Neuronal stem cell (in vitro differentiated cells): ENCODE measurements at regions not wholly inside any gene's neighbourhood (a gene's known extent, or its start where the extent isn't known, plus 50 kb on each side); places are given as distances from the start of the nearest gene placed in this dataset.

Source experiments
- DNase-seq: peaks from one replicate; pipeline ENCODE4 v3.0.0-alpha.2; 2013; ENCODE audit warnings: low spot score
- H2AFZ ChIP-seq: one replicate; pipeline ENCODE4 v1.6.1; 2013; ENCODE audit warnings: mild to moderate bottlenecking, low read length, inconsistent platforms
- H2AK5ac ChIP-seq: 2 replicates; pipeline ENCODE4 v1.6.1; 2013; ENCODE audit warnings: low read depth, mild to moderate bottlenecking, inconsistent platforms, low read length, moderate library complexity, mixed read lengths
- H2BK120ac ChIP-seq: 2 replicates; pipeline ENCODE4 v1.6.1; 2013; ENCODE audit warnings: low read depth, mild to moderate bottlenecking, inconsistent platforms, low read length, moderate library complexity, mixed read lengths
- H2BK12ac ChIP-seq: one replicate; pipeline ENCODE4 v1.6.1; 2013; ENCODE audit warnings: low read length, inconsistent platforms
- H2BK15ac ChIP-seq: 2 replicates; pipeline ENCODE4 v1.6.1; 2013; ENCODE audit warnings: mild to moderate bottlenecking, low read length, inconsistent platforms, mixed read lengths
- H2BK5ac ChIP-seq: one replicate; pipeline ENCODE4 v1.6.1; 2013; ENCODE audit warnings: inconsistent platforms, mild to moderate bottlenecking, low read length, moderate library complexity
- H3K14ac ChIP-seq: one replicate; pipeline ENCODE4 v1.6.1; 2013; ENCODE audit warnings: low read length, inconsistent platforms
- H3K18ac ChIP-seq: 2 replicates; pipeline ENCODE4 v1.6.1; 2013; ENCODE audit warnings: low read length, inconsistent platforms
- H3K23ac ChIP-seq: 2 replicates; pipeline ENCODE4 v1.6.1; 2013; ENCODE audit warnings: low read depth, mild to moderate bottlenecking, mixed read lengths, low read length, inconsistent platforms; ENCODE audit not compliant: poor library complexity
- H3K27ac ChIP-seq: replicated peaks from 3 replicates; pipeline ENCODE4 v1.5.1; 2013; ENCODE audit warnings: low read length, inconsistent platforms
- H3K27me3 ChIP-seq, 3 experiments: 2 replicates each; pipeline ENCODE4 v1.6.1; 2013; ENCODE audit warnings: low read length in 3 of 3, mild to moderate bottlenecking in 2 of 3, inconsistent platforms in 1 of 3, low read depth in 1 of 3, mixed read lengths in 1 of 3, moderate library complexity in 1 of 3; ENCODE audit not compliant: control insufficient read depth in 3 of 3, insufficient read depth in 3 of 3
- H3K36me3 ChIP-seq, 2 donors: replicated peaks in 1 of 2; 2 replicates each; pipeline ENCODE4 v1.6.1; 2013; ENCODE audit warnings: low read length in 2 of 2; ENCODE audit not compliant: control insufficient read depth in 2 of 2, insufficient read depth in 2 of 2
- H3K4ac ChIP-seq: 2 replicates; pipeline ENCODE4 v1.6.1; 2013; ENCODE audit warnings: inconsistent platforms, mild to moderate bottlenecking, low read length, moderate library complexity
- H3K4me1 ChIP-seq, 2 donors: 1 replicate in 1 of 2; 2 replicates in 1 of 2; pipeline ENCODE4 v1.6.1; 2013; ENCODE audit warnings: low read length in 2 of 2, low read depth in 1 of 2; ENCODE audit not compliant: control insufficient read depth in 2 of 2, insufficient read depth in 1 of 2
- H3K4me2 ChIP-seq: one replicate; pipeline ENCODE4 v1.6.1; 2013; ENCODE audit warnings: mild to moderate bottlenecking, low read length, inconsistent platforms; ENCODE audit not compliant: insufficient read depth, poor library complexity, severe bottlenecking
- H3K4me3 ChIP-seq, 2 donors: 2 replicates each; pipeline ENCODE4 v1.5.1; 2013; ENCODE audit warnings: low read length in 2 of 2, mild to moderate bottlenecking in 2 of 2, inconsistent platforms in 1 of 2, moderate library complexity in 1 of 2
- H3K79me1 ChIP-seq: one replicate; pipeline ENCODE4 v1.6.1; 2013; ENCODE audit warnings: low read depth, mild to moderate bottlenecking, inconsistent platforms, low read length, moderate library complexity
- H3K9ac ChIP-seq: one replicate; pipeline ENCODE4 v1.6.1; 2013; ENCODE audit warnings: mild to moderate bottlenecking, low read depth, low read length, inconsistent platforms; ENCODE audit not compliant: poor library complexity
- H3K9me3 ChIP-seq, 2 donors: replicated peaks in 1 of 2; 2 replicates each; pipeline versions ENCODE3 to v1.6.1; 2013; ENCODE audit warnings: low read length in 2 of 2, mild to moderate bottlenecking in 2 of 2, inconsistent platforms in 1 of 2, low read depth in 1 of 2, mixed read lengths in 1 of 2, moderate library complexity in 1 of 2; ENCODE audit not compliant: control insufficient read depth in 2 of 2, insufficient read depth in 1 of 2
- H4K8ac ChIP-seq: one replicate; pipeline ENCODE4 v1.6.1; 2013; ENCODE audit warnings: low read depth, mild to moderate bottlenecking, inconsistent platforms, low read length, moderate library complexity
- H4K91ac ChIP-seq: one replicate; pipeline ENCODE4 v1.6.1; 2013; ENCODE audit warnings: low read length, low read depth, mild to moderate bottlenecking, inconsistent platforms; ENCODE audit not compliant: poor library complexity
- WGBS, 2 donors: extraction: QIAGEN DNeasy Blood & Tissue Kit; methylation state at CpG; one replicate each; pipeline ENCODE4 v1.1.7; 2013; ENCODE audit warnings: missing lambda C conversion rate in 2 of 2, mixed read lengths in 1 of 2; ENCODE audit not compliant: insufficient read length in 2 of 2, insufficient replicate concordance in 1 of 2; ENCODE audit errors: extremely low coverage in 2 of 2; 5-methylcytosine and 5-hydroxymethylcytosine counted together

- Histone ChIP-seq H3K18ac (no peak overlapping the region), H3K27me3 (no peaks in the 10 kb centered on the region), H3K9ac (no peak overlapping the region), H3K4me1 (no peaks in the 10 kb centered on the region), H2BK5ac (no peak overlapping the region), H3K23ac (no peak overlapping the region), H2AK5ac (no peak overlapping the region), H3K4me2 (no peak overlapping the region), H3K9me3 (no peaks in the 10 kb centered on the region), H2BK15ac (no peak overlapping the region), H3K4me3 (no peak overlapping the region), H2BK12ac (no peak overlapping the region), H4K91ac (no peak overlapping the region), H4K8ac (no peak overlapping the region), H3K79me1 (no peaks in the 10 kb centered on the region), H2BK120ac (no peak overlapping the region), H3K36me3 (no peaks in the 10 kb centered on the region), H3K27ac (no peak overlapping the region), H3K4ac (no peak overlapping the region), H3K14ac (no peak overlapping the region), H2AFZ (no peak overlapping the region)
- no peak for DNase-seq
- no CpG with 5 or more reads among the region's 4 CpGs for WGBS, 2 donors
Measured at GRCh38 chr3:189389346-189389745, 217.6 kb downstream of the TPRG1 start.

- H2BK120ac ChIP-seq: no peak overlapping the region
- no peaks in the 10 kb centered on the region for H3K79me1 ChIP-seq
- no peak overlapping the region for H3K18ac ChIP-seq
- H3K9me3 ChIP-seq: no peaks in the 10 kb centered on the region
- H3K9ac ChIP-seq: no peak overlapping the region
- WGBS, 2 donors: no CpG with 5 or more reads among the region's 5 CpGs
- H3K23ac ChIP-seq: no peak overlapping the region
- H3K27me3 ChIP-seq: no peaks in the 10 kb centered on the region
- H2BK12ac ChIP-seq: no peak overlapping the region
- no peak overlapping the region for H3K4me3 ChIP-seq
- no peak overlapping the region for H3K14ac ChIP-seq
- no peak overlapping the region for H3K4ac ChIP-seq
- H3K27ac ChIP-seq: no peak overlapping the region
- no peak overlapping the region for H2AK5ac ChIP-seq
- no peaks in the 10 kb centered on the region for H3K36me3 ChIP-seq
- DNase-seq: no peak
- H2AFZ ChIP-seq: no peak overlapping the region
- no peak overlapping the region for H4K91ac ChIP-seq
- H2BK5ac ChIP-seq: no peak overlapping the region
- H3K4me1 ChIP-seq: no peaks in the 10 kb centered on the region
- no peak overlapping the region for H2BK15ac ChIP-seq
- no peak overlapping the region for H4K8ac ChIP-seq
- H3K4me2 ChIP-seq: no peak overlapping the region
Measured at GRCh38 chr3:189393598-189393997, 221.8 kb downstream of the TPRG1 start.

GRCh38 chr3:189394599-189395121, 222.9 kb downstream of the TPRG1 start:
- no peak for DNase-seq
- no peak overlapping the region for H3K9ac ChIP-seq
- no peak overlapping the region for H2BK15ac ChIP-seq
- no peak overlapping the region for H4K91ac ChIP-seq
- no peaks in the 10 kb centered on the region for H3K4me1 ChIP-seq
- H2AK5ac ChIP-seq: no peak overlapping the region
- H4K8ac ChIP-seq: no peak overlapping the region
- no peak overlapping the region for H3K18ac ChIP-seq
- WGBS, 2 donors: no CpG with 5 or more reads among the region's 7 CpGs
- H3K4me3 ChIP-seq: no peak overlapping the region
- no peak overlapping the region for H2BK120ac ChIP-seq
- H2AFZ ChIP-seq: no peak overlapping the region
- H3K27me3 ChIP-seq: no peaks in the 10 kb centered on the region
- H3K23ac ChIP-seq: no peak overlapping the region
- no peaks in the 10 kb centered on the region for H3K36me3 ChIP-seq
- H3K27ac ChIP-seq: no peak overlapping the region
- no peak overlapping the region for H2BK12ac ChIP-seq
- no peaks in the 10 kb centered on the region for H3K79me1 ChIP-seq
- no peak overlapping the region for H3K4me2 ChIP-seq
- no peaks in the 10 kb centered on the region for H3K9me3 ChIP-seq
- H3K14ac ChIP-seq: no peak overlapping the region
- no peak overlapping the region for H2BK5ac ChIP-seq
- no peak overlapping the region for H3K4ac ChIP-seq

- no peak overlapping the region for H2BK5ac ChIP-seq
- H2AK5ac ChIP-seq: no peak overlapping the region
- no peak overlapping the region for H3K23ac ChIP-seq
- H4K91ac ChIP-seq: no peak overlapping the region
- H3K4me1 ChIP-seq: no peaks in the 10 kb centered on the region
- no peak overlapping the region for H3K4ac ChIP-seq
- H2BK120ac ChIP-seq: no peak overlapping the region
- no peaks in the 10 kb centered on the region for H3K9me3 ChIP-seq
- no peak overlapping the region for H4K8ac ChIP-seq
- H2AFZ ChIP-seq: no peak overlapping the region
- no peak for DNase-seq
- no CpG with 5 or more reads among the region's 3 CpGs for WGBS, 2 donors
- no peak overlapping the region for H2BK12ac ChIP-seq
- no peak overlapping the region for H3K14ac ChIP-seq
- no peaks in the 10 kb centered on the region for H3K36me3 ChIP-seq
- no peak overlapping the region for H3K4me2 ChIP-seq
- no peak overlapping the region for H3K4me3 ChIP-seq
- no peak overlapping the region for H3K18ac ChIP-seq
- no peaks in the 10 kb centered on the region for H3K27me3 ChIP-seq
- H3K79me1 ChIP-seq: no peaks in the 10 kb centered on the region
- no peak overlapping the region for H2BK15ac ChIP-seq
- no peak overlapping the region for H3K27ac ChIP-seq
- no peak overlapping the region for H3K9ac ChIP-seq
Measured at GRCh38 chr3:189395825-189396224, 224.1 kb downstream of the TPRG1 start.
